Colon (tissue), 2 donors: ENCODE measurements at regions not wholly inside any gene's neighbourhood (a gene's known extent, or its start where the extent isn't known, plus 50 kb on each side); places are given as distances from the start of the nearest gene placed in this dataset.
"Not testable (repeated sequence)": the region's sequence is repeated elsewhere in the genome, so short reads cannot be mapped to it uniquely, and the experiment has no call there.

Source experiments
- FAIRE-seq: peaks from 2 replicates; lab custom pipeline; 2012; peaks lifted over from hg19 to GRCh38; lab: Jason Lieb, UNC
- donor health status: control.
- donor health status: control.

DNA sequence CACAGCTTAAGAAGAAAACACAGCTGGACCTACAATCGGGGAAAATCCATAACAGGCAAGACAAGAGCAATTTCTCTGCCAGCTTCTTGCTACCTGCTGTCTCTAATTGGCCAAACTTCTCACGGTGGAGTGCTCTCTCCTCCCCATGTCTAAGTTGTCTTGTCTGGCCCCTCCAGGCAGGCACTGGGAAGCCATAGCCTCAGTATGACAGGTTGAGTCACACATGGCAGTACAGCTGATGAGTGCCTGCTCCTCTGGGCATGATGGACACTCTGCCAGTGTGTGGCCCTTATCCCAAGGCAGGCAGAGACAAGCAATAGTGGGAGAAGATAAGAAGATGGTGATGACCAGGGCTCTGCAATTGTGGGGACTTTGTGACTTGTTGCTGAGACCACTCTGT lies 551.8 kb downstream of the DIPK2A start:
- FAIRE-seq: no peak

DNA sequence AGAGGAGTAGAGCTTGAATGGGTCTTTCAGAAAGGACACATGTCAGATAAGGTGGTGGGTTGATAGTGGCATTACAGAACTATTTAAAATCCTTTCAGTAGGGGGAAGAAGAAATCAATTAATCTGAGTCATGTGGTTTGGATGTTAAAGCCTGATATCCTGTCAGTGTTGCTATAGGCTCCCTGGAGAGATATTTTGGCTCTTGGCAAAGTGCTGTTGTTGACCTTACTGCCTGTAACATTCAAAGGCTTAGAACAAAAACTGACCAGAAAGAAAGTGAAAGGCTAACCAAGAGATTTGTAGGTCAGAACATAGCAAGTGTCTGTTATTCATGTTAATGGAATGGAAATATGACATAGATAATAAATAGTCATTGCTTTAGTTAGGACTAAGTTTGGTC lies 552.9 kb downstream of the DIPK2A start:
- no peak for FAIRE-seq

DNA sequence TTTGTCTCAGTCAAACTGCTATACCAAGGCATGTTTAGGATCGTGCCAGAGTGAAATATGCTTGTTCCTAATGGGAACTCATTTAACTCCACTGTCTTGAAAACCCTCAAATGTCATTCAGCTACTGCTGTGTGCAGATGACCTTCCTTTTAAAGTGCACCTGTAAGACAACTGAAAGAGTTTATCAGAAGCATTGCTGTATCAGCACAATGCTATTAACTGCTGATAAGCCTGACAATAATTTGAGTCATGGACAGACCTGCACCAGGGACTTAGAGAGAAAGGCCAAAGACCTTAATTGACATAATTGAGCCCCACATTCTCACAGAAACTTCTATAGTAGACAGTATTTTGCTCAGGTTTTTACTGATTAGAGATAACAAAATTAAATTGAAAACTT lies 557.9 kb downstream of the DIPK2A start:
- FAIRE-seq: no peak

DNA sequence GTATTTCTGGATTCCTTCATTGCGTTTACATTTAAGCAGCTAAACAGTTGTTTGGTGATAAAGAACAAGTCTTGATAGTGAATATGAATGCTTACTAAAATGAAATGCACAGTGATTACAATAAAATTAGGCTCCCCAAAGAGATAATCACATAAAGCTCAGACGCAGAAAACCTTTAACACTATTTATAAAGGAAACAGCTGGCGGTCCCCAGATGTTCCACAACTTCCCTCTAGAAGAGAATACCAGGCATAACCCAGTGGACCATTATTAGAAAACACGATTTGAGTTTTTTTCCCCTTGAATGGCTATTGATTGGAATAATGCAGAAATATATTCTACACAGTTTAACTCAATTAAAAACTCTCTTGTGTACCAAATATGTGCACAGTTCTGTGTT lies 573.2 kb downstream of the DIPK2A start:
- FAIRE-seq: no peak

DNA sequence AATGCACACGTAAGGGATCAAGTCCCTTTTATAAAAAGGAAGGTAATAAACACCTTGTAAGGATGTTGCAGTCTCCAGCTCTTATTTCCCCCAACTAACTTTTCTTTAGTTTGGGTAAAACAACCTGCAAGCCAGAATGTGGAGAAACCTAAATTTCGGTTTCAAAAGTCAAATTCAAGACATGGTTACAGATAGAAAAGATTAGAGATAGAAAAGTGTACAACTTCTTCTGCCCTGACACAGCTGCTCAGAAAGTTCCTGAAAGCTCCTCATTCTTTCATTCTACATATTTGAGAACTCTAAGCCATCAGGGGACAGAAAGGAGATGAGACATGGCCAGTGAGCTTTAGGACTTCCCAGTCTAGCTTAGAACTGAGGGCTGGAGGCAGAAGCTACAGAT lies 574.9 kb downstream of the DIPK2A start:
- no peak for FAIRE-seq

DNA sequence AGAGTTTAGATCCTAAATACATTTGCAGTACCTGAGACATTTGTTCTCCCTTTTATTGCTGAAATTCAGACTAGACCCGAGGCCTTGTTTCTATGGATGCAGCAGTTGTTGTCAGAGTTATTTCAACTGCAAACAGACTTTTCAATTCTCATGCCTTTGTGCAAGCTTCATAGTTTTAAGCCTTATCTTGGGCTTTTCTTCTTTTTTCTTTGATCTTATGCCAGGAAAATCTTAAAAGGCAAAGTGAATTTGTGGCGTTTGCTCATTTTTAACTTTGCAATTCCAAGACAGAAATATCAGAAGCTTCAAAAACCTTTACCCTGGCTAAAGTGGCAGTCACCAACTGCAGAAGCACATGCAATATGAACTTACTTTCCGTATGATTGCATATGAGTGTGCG lies 576.7 kb downstream of the DIPK2A start:
- no peak for FAIRE-seq

DNA sequence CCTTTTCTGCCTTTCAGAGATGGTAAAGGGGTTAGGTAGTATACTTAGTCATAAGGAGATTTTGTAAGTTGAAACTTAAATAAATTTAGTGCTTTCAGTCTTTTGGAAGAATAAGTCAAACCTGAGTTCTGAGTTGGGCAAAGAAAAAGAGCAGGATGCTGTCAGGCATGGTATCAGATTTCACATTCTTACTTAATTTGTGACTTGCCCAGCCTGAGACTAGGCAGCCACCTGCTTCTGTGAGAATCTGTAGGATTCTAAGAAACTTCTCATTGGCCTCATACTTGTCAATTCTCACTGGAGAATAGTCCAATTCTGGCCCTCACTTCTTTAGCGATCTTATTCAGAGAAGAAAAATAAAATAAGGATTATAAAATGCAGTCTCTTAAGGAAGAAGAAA lies 577.5 kb downstream of the DIPK2A start:
- FAIRE-seq: no peak

DNA sequence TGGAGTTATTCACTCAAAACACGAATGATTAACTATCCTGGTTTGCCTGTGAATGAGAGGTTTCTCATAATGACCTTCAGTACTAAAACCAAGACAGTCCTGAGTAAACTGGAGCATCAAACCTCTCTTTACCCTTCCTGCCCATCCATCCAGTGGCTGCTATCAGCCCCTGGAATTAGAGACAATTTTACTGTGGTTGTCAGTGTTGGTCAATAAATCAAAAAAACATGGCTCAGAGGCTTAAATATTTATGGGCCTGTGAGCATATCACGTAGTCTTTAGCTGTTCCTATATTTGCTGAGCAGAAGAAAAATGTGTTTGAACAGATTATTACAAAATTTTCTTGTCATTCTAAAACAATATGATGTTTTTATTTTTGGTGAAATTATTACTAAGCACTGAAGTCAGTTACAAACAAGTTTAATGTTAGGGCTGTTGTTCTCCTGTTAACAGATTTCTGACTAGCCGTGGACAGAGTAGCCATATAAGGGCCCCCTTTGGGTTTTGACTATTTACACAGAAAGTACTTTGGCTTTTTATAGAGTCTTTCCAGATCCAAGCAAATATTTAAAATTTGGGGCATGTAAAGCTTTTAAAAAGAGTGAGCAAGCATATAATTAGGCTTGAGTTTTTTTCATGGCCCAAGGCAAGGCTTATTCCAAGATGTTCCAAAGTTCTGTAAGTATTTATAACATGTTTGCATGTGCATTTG lies 580.9 kb downstream of the DIPK2A start:
- no peak for FAIRE-seq

DNA sequence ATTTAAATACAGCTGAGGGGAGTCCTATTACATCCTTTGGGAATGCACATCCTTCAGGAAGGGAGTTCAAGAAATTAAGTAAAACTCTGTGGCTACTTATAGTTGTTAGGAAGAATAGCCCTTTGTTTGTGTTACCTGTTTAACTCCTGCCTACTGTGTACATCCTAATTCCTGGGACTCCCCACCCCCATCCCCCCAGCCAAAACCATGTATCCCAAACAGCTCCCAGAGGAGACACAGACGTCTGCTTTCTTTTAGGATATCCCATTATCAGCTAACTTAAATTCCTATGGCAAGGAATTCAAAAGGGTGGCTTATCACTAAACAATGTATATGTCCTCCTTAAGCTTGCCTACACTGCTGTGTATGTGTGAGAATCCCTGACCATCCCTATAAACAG lies 581.7 kb downstream of the DIPK2A start:
- no peak for FAIRE-seq

DNA sequence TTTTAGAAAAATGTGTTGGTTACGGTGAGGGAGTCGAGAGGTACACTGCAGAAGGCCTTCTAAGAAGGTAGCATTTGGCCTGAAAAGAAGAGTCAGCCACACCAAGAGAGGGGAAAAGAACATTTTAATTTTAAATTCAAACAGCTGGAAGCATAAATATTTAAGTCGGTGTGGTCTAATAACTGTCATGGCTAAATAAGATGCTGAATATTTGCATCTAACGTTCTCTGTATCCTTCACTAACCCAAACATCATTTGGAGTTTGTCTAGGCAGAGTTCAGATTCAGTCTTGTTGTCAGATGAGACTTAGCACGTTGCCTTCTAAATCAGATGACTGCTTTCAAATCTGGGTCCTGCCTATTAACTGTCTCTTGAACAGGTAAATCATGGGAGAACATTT lies 583.3 kb downstream of the DIPK2A start:
- no peak for FAIRE-seq

DNA sequence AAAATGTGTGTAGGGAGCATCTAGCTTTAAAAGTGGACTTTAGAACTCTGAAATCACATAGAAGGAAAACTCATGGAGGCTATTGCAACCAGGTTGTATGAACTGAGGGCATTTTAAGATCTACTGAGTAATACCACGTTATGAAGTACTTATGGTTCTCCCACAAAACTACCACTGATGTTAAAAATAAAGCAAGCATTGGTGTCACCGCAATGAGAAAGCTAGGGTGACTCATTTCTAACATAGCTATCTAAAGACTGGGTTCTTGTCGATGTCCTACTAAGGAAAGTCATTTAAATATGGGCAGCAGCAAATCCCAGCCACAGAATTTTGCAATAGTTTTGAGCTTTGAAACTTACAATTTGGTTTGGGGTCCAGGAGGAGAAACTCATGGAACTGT lies 584.8 kb downstream of the DIPK2A start:
- FAIRE-seq: no peak

DNA sequence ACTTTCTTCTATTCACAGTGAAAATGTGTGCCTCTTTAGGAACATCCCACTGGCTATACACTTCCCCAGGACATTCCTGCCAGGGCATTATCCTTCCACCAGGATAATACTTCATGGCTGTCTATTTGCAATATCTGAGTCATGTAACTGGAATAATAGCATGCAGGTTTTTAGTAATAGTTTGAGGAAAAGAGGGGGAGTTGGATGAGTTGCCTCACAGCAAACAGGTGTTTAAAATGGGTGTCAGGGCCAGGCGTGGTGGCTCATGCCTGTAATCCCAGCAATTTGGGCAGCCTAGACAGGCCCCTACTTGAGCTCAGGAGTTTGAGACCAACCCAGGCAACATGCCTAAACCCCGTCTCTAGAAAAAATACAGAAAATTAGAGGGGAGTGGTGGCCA lies 585.9 kb downstream of the DIPK2A start:
- no peak for FAIRE-seq

DNA sequence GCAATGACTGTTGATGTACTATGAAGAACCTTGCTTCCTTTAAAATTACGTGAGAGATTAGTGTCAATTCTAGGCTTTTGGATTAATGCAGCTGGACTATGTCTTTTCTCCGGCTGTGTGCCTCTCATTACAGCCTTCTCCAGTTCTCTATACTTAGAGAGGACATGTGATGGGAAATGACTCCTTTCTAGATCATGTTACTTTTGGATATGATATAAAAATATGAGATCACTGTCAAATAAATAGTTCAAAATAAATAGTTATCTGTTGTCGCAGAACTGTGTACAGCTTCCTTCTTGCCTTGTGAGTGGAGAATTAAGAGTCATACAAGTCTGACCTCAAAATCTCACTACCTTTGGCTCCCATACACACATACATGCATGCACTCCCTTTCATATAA lies 592.4 kb downstream of the DIPK2A start:
- FAIRE-seq: no peak

DNA sequence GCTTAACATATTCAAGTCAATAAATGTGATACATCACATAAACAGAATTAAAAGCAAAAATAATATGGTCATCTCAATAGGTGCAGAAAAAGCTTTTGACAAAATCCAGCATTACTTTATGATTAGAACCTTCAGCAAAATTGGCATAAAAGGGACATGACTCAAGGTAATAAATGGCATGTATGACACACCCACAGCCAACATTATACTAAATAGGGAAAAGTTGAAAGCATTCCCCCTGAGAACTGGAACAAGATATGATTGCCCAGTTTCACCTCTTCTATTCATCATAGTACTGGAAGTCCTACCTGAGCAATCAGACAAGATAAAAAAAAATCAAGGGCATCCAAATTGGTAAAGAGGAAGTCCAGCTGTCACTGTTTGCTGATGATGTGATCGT lies 594.7 kb downstream of the DIPK2A start:
- FAIRE-seq: no peak

DNA sequence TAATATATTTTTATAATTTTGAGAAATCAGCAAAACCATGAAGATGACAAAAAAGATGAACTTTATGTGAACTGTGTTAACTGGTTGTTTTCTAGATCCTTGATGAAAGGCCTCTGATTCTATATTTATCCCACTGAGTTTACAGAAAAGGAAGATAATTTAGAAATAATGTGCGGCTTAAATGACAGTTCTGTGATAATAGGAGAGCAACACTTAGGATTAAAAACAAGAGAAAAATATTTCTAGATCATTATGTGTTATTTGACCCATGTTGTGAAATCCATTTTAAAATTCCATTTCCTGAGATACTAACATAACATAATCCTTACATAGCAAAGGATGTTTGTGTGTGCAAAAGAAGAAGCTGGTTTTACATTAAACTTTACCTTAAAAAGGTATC lies 598.0 kb downstream of the DIPK2A start:
- FAIRE-seq: no peak

DNA sequence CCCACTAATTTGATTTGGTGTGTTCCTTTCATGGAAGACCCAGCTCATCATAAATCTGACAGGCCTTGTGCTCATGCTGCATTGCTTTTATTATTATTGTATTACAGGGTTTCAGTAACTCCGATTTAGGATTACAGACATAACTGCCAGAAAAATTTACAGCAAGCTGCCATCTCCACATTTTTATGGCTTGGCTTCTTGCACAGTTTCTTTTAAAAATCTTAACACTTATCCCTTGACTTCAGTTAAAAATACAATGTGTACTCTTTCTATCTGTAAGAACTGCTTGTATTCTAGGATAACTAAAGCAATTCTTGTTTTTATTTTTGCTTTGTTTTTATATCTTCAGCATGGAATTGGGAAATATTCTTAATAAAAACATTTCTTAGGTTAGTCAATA lies 612.2 kb downstream of the DIPK2A start:
- FAIRE-seq: no peak

DNA sequence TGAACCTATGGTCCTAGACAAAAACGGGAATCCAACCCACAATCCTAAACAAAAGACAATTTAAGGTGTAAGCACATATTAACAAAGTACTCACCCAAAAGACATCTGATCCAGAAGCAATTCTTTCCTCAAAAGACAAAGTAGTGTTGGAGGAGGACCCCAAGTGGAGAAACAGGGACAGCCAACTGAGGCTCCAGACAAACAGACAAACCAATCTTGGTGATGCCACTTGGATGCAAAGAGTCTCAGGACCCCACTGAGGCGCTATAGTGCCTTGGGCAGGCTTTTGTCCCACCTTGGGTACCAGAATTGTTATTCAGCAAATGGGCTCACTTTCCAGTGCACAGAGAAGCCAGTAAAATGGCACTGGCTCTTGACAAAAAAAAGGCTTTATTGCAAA lies 613.8 kb downstream of the DIPK2A start:
- no peak for FAIRE-seq

DNA sequence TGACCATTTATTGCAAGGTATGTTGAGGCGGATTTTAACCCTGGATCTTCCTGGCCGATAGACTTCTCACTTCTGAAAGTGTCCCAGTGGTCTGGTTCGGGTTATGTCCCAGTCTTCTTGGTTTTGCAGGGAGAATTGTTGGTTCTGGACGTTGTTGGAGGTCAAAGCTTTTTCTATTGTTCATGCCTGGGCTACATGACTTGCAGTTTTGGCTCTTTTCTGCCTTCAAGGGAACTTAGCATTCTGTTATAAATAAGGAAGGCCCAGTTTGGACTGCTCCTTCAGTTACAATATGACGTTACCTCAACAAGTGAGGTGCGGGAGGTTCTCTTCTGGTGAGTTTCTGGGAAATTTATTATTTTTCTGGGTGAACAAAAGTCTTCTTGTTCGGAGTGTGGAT lies 614.3 kb downstream of the DIPK2A start:
- no peak for FAIRE-seq

DNA sequence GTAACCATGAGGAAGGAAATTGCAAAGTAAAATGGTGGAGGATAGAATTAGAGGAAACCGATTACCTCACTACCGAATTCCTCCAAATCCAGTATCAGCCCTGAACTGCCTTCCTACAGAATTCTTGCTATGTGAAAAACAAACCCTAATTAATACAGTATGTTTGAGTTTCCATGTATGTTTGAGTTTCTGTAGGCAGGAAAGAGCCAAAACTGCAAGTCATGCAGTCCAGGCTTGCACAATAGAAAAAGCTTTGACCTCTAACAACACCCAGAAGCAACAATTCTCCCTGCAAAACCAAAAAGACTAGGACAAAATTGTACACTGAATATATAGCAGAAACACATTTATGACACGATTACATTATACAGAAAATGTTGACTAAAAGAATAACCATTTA lies 614.8 kb downstream of the DIPK2A start:
- no peak for FAIRE-seq

DNA sequence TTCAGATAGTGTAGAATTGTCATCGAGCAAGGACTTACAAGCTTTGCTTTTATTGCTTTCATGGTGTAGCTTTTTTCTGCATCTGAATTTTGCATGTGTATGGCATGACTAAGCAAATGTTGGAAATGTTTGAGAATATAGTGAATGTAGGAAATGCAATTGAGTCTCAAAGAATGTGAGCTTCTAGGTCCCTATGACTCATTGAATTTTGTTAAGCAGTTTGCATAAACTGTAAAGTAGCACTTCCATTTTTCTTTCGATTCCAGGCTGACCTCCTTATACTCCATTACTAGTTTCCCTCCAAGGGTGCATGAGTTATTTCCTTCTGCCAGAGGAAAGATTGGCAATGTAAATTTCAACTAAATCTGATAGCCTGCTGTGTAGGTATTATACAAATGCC lies 619.2 kb downstream of the DIPK2A start:
- FAIRE-seq: no peak

DNA sequence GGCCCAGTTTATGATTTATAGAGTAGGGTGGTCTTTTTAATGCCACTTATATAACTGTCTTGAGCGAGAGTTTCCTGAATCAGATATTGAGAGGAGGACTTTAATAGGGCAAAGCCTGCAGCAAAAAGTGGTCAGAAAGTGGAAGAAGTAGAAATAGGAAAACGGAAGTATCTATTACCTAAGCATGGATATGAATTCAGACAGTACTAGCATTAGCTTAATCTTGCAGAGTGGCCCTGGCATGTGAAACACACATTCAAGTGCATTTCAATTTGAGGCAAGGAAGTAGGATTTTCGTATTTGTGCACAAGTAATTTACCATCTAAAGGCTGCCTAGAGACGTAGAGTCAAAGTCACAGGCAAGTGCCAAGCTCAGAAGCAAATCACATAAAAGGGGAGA lies 622.3 kb downstream of the DIPK2A start:
- FAIRE-seq: no peak

DNA sequence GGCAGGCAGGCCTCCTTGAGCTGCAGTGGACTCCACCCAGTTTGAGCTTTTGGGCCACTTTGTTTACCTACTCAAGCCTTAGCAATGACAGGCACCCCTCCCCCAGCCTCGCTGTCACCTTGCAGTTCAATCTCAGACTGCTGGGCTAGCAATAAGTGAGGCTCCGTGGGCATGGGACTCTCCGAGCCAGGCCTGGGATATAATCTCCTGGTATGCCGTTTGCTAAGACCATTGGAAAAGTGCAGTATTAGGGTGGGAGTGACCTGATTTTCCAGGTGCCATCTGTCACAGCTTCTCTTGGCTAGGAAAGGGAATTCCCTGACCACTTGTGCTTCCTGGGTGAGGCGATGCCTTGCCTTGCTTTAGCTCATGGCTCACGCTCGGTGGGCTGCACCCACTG lies 648.6 kb downstream of the DIPK2A start:
- not testable (repeated sequence) for FAIRE-seq

DNA sequence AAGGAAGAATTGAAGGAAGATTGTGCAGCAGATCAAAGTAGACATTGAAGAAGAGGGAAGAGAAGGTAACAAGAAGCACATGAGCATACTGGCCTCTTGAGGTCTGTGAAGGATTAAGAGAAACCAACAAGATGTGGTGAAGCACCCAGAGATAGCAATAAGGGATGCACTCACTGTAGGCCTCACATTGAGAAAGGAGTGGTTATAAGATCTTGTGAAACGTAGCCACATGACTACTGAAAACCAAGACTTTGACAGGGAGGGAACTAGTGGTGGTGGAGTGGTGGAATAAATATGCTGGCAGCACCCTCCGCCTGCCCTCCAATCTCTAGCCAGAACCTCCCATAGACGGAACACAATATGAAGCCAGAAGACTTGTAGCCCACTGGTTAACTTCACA lies 651.2 kb downstream of the DIPK2A start:
- no peak for FAIRE-seq

DNA sequence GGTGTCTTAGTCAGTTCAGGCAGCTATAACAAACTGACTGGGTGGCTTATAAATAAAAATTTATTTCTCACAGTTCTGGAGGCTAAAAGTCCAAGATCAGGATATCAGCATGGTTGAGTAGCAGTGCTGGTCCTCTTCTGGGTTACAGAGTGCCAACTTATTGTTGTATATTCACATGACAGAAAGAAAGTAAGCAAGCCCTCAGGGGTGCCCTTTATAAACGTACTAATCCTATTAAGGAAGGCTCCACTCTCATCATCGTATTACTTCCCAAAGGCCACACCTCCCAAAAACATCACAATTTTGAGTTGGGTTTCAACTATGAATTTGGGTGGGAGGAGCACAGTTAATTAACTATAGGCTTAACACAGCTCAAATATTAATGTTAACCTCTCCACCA lies 653.0 kb downstream of the DIPK2A start:
- FAIRE-seq: no peak

DNA sequence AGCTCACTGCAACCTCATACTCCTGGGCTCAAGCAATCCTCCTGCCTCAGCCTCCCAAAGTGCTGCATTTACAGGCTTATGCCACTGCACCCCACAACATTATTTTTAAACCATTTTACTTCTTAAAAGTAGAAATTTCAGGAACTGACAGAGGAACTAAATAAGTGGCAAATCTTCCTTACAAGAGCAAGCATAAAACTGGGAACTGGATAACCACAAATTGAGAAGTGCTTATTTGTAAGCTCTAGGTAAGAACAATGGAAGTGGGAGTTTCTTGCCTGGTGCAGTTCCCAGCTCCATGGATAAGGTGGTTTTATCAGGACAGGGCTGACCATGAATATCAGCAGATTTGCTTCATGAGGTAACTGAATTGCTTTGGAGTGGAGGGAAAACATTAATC lies 655.2 kb downstream of the DIPK2A start:
- no peak for FAIRE-seq
